ENCODE measurements at regions not wholly inside any gene's neighbourhood (a gene's known extent, or its start where the extent isn't known, plus 50 kb on each side); places are given as distances from the start of the nearest gene placed in this dataset.

DNA sequence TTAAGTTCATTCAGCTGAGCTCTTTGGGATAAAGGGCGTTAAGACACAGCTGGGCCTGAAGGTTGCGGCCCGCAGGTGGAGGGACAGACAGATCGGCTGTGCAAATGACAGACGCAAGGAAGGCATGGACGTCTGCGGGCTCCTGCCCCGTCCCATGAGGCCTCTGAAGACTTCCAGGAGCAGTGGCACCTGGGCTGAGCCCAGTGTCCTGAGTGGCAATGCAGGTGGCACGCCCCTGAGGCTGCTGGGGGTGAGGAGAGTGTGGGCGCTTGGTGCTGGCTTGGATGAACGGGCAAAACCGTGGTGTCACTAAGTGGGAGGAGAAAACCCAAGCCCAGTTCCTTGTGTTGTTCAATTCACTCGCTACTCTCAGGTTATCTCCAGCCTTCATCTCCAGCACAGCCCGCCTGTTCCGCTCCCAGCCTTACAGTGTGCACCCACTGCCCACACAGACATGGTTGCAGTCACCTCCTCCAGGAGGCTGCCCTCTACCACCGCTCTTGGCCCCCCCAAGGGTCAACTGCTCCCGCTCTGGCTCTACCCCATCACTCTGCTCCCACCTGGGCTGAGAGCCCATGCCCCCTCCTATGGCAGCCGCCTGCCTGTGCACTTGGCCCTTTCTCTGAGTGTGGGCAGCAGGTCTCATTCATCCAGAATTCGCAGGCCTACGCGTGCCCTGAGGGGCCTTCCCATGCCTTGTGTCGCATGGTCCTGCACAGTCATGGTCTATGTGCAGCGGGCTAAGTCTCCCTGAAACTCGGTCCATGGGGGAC lies 50.3 kb downstream of the PTGR3 start:
- intact Hi-C loops (cut with DNase I): no loop called here
- H3K36me3 ChIP-seq (ENCODE audit: control insufficient read depth in 2 of 3, insufficient read depth in 3 of 3, low read length in 3 of 3): no peaks in the 10 kb centered on the region
- H3K4me1 ChIP-seq (ENCODE audit: control insufficient read depth in 2 of 3, insufficient read depth in 2 of 3, low read depth in 1 of 3, low read length in 3 of 3): no peaks in the 10 kb centered on the region
- no peak overlapping the region for H3K27ac ChIP-seq (ENCODE audit: low read depth in 2 of 2, low read length in 2 of 2)
- TF ChIP-seq, protein P1, sequence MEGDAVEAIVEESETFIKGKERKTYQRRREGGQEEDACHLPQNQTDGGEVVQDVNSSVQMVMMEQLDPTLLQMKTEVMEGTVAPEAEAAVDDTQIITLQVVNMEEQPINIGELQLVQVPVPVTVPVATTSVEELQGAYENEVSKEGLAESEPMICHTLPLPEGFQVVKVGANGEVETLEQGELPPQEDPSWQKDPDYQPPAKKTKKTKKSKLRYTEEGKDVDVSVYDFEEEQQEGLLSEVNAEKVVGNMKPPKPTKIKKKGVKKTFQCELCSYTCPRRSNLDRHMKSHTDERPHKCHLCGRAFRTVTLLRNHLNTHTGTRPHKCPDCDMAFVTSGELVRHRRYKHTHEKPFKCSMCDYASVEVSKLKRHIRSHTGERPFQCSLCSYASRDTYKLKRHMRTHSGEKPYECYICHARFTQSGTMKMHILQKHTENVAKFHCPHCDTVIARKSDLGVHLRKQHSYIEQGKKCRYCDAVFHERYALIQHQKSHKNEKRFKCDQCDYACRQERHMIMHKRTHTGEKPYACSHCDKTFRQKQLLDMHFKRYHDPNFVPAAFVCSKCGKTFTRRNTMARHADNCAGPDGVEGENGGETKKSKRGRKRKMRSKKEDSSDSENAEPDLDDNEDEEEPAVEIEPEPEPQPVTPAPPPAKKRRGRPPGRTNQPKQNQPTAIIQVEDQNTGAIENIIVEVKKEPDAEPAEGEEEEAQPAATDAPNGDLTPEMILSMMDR (IDR thresholded peaks at IDR 0.05; ENCODE audit: borderline replicate concordance, extremely low read depth, insufficient read depth): no peak
- no peaks in the 10 kb centered on the region for H3K27me3 ChIP-seq (ENCODE audit: control insufficient read depth, insufficient read depth, low read length)
- no peaks in the 10 kb centered on the region for H3K9me3 ChIP-seq (ENCODE audit: control insufficient read depth in 2 of 3, insufficient read depth in 1 of 3, low read length in 3 of 3)
- H3K9ac ChIP-seq (ENCODE audit: low read length in 3 of 3): no peak overlapping the region
- no peak overlapping the region for H3K4me3 ChIP-seq (ENCODE audit: low read length in 3 of 3)
- no peak for DNase-seq
- no peak for FAIRE-seq

DNA sequence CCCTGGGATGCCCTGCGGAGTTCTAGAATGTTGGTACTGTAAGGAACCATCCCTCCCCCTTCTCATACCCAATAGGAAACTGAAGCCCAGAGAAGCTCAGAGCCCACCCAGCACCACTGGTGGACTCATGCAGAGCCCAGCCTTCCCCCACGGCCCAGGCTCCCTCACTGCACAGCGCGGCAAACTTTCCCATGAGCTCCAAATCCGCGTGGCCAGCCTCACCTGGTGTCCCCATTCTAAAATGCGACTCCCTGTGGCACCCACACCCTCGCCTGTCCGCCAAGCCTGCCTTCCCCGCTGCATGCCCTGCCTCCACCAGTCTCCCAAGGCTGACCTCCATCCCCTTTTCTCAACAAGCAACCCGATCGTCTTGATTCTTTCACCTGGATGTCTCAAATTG lies 51.1 kb downstream of the PTGR3 start:
- TF ChIP-seq, protein P1 (IDR thresholded peaks at IDR 0.05; ENCODE audit: borderline replicate concordance, extremely low read depth, insufficient read depth): no peak
- intact Hi-C loops (cut with DNase I): no loop called here
- H3K4me3 ChIP-seq (ENCODE audit: low read length in 3 of 3): no peak overlapping the region
- no peak overlapping the region for H3K9ac ChIP-seq (ENCODE audit: low read length in 3 of 3)
- no peak overlapping the region for H3K27ac ChIP-seq (ENCODE audit: low read depth in 2 of 2, low read length in 2 of 2)
- no peaks in the 10 kb centered on the region for H3K36me3 ChIP-seq (ENCODE audit: control insufficient read depth in 2 of 3, insufficient read depth in 3 of 3, low read length in 3 of 3)
- FAIRE-seq (no peak), DNase-seq (no peak)
- no peaks in the 10 kb centered on the region for H3K27me3 ChIP-seq (ENCODE audit: control insufficient read depth, insufficient read depth, low read length)
- no peaks in the 10 kb centered on the region for H3K4me1 ChIP-seq (ENCODE audit: control insufficient read depth in 2 of 3, insufficient read depth in 2 of 3, low read depth in 1 of 3, low read length in 3 of 3)
- H3K9me3 ChIP-seq (ENCODE audit: control insufficient read depth in 2 of 3, insufficient read depth in 1 of 3, low read length in 3 of 3): no peaks in the 10 kb centered on the region

DNA sequence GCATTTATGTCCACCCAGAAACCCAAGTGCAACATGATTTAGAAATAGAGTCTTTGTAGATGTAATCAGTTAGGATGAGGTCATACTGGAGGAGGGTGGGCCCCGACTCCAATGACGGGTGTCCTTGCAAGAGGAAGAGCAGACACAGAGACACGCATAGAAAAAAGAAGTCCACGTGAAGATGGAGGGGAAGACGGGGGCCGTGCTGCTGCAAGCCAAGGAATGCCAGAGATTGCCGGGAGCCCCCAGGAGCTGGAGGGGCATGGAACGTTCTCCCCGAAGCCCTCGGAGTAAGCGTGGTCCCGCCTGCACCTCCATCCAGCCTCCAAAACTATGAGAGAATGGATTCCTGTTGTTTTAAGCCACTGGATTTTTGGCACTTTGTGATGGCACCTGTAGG lies 51.6 kb downstream of the PTGR3 start:
- no peak for FAIRE-seq
- Histone ChIP-seq H3K4me3 (ENCODE audit: low read length in 3 of 3) (no peak overlapping the region), H3K9me3 (ENCODE audit: control insufficient read depth in 2 of 3, insufficient read depth in 1 of 3, low read length in 3 of 3) (no peaks in the 10 kb centered on the region), H3K4me1 (ENCODE audit: control insufficient read depth in 2 of 3, insufficient read depth in 2 of 3, low read depth in 1 of 3, low read length in 3 of 3) (no peaks in the 10 kb centered on the region), H3K27ac (ENCODE audit: low read depth in 2 of 2, low read length in 2 of 2) (no peak overlapping the region), H3K9ac (ENCODE audit: low read length in 3 of 3) (no peak overlapping the region), H3K27me3 (ENCODE audit: control insufficient read depth, insufficient read depth, low read length) (no peaks in the 10 kb centered on the region), H3K36me3 (ENCODE audit: control insufficient read depth in 2 of 3, insufficient read depth in 3 of 3, low read length in 3 of 3) (no peaks in the 10 kb centered on the region)
- TF ChIP-seq, protein P1 (IDR thresholded peaks at IDR 0.05; ENCODE audit: borderline replicate concordance, extremely low read depth, insufficient read depth): no peak
- intact Hi-C loops (cut with DNase I): no loop called here
- no peak for DNase-seq

DNA sequence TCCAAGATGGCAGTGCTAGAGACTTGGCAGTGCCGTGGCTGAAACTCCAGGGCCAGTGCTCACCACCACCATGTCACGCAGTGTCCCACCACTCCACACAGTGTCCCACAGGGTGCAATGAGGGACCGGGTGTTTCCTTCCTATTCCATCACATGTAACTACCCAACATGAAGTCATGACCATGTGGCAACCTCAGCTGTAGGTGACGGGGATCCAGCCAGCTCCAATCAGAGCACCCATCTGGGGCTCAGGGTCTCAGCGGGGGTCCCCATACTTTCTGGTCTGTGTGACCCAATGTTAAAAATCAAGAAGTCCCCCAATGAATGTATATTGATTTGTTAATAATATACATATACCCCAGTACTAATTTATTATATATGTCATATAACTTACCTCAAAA lies 52.1 kb downstream of the PTGR3 start:
- FAIRE-seq: no peak
- no peaks in the 10 kb centered on the region for H3K36me3 ChIP-seq (ENCODE audit: control insufficient read depth in 2 of 3, insufficient read depth in 3 of 3, low read length in 3 of 3)

More for the DNA sequence above, 52.1 kb downstream of the PTGR3 start:
- Histone ChIP-seq H3K27ac (ENCODE audit: low read depth in 2 of 2, low read length in 2 of 2) (no peak overlapping the region), H3K9me3 (ENCODE audit: control insufficient read depth in 2 of 3, insufficient read depth in 1 of 3, low read length in 3 of 3) (no peaks in the 10 kb centered on the region), H3K4me3 (ENCODE audit: low read length in 3 of 3) (no peak overlapping the region), H3K27me3 (ENCODE audit: control insufficient read depth, insufficient read depth, low read length) (no peaks in the 10 kb centered on the region), H3K9ac (ENCODE audit: low read length in 3 of 3) (no peak overlapping the region), H3K4me1 (ENCODE audit: control insufficient read depth in 2 of 3, insufficient read depth in 2 of 3, low read depth in 1 of 3, low read length in 3 of 3) (no peaks in the 10 kb centered on the region)
- TF ChIP-seq, protein P1 (IDR thresholded peaks at IDR 0.05; ENCODE audit: borderline replicate concordance, extremely low read depth, insufficient read depth): no peak
- no peak for DNase-seq
- intact Hi-C loops (cut with DNase I): no loop called here

All from kidney (tissue), 13 donors.